ENCODE measurements at regions not wholly inside any gene's neighbourhood (a gene's known extent, or its start where the extent isn't known, plus 50 kb on each side); places are given as distances from the start of the nearest gene placed in this dataset.

- Histone ChIP-seq H3K4me1 (ENCODE audit: control insufficient read depth, insufficient read depth, low read length) (no peaks in the 10 kb centered on the region), H3K27me3 (ENCODE audit: control insufficient read depth, insufficient read depth, low read length) (no peaks in the 10 kb centered on the region)
Measured at GRCh38 chr4:28426251-28426650, 1565.6 kb downstream of the STIM2 start.

GRCh38 chr4:28427306-28428085, 1566.9 kb downstream of the STIM2 start:
- no peaks in the 10 kb centered on the region for H3K36me3 ChIP-seq (ENCODE audit: control insufficient read depth, insufficient read depth, low read length)
- ATAC-seq (no peak), DNase-seq (ENCODE audit: low read depth, low spot score) (no peak)
- H3K27ac ChIP-seq (ENCODE audit: low read length) = no peak overlapping the region
- H3K4me1 ChIP-seq (ENCODE audit: control insufficient read depth, insufficient read depth, low read length) = no peaks in the 10 kb centered on the region
- no TSS peak for BruUV-seq (replicated peaks)
- CTCF ChIA-PET = no interaction called here
- H3K4me3 ChIP-seq (ENCODE audit: low read depth in 2 of 2, low read length in 2 of 2) = no peak overlapping the region
- in situ Hi-C loops (cut with HindIII; ENCODE audit: low pct_unique_long_range_greater_than_20kb, low sequenced_read_pairs) (no loop called here), intact Hi-C loops (cut with micrococcal nuclease; ENCODE audit: unreplicated experiment) (no loop called here)
- TF ChIP-seq TCF7L2 (IDR thresholded peaks at IDR 0.05; ENCODE audit: low read depth, low read length) (no peak), SIN3A (IDR thresholded peaks at IDR 0.05; ENCODE audit: borderline replicate concordance, insufficient read depth, low read depth, low read length) (no peak), REST (IDR thresholded peaks at IDR 0.05; ENCODE audit: insufficient read depth in 1 of 2, low read depth in 2 of 2, low read length in 1 of 2) (no peak), POLR2AphosphoS5 (IDR thresholded peaks at IDR 0.05; ENCODE audit: low read depth, low read length) (no peak)
- TF ChIP-seq, protein P1, sequence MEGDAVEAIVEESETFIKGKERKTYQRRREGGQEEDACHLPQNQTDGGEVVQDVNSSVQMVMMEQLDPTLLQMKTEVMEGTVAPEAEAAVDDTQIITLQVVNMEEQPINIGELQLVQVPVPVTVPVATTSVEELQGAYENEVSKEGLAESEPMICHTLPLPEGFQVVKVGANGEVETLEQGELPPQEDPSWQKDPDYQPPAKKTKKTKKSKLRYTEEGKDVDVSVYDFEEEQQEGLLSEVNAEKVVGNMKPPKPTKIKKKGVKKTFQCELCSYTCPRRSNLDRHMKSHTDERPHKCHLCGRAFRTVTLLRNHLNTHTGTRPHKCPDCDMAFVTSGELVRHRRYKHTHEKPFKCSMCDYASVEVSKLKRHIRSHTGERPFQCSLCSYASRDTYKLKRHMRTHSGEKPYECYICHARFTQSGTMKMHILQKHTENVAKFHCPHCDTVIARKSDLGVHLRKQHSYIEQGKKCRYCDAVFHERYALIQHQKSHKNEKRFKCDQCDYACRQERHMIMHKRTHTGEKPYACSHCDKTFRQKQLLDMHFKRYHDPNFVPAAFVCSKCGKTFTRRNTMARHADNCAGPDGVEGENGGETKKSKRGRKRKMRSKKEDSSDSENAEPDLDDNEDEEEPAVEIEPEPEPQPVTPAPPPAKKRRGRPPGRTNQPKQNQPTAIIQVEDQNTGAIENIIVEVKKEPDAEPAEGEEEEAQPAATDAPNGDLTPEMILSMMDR (IDR thresholded peaks at IDR 0.05) = no peak
- no peaks in the 10 kb centered on the region for H3K9me3 ChIP-seq (ENCODE audit: control insufficient read depth, insufficient read depth, low read depth, low read length)
- POLR2A ChIA-PET = no interaction called here
- H3K27me3 ChIP-seq (ENCODE audit: control insufficient read depth, insufficient read depth, low read length) = no peaks in the 10 kb centered on the region

More at GRCh38 chr4:28426251-28426650, 1565.6 kb downstream of the STIM2 start:
- intact Hi-C loops (cut with micrococcal nuclease; ENCODE audit: unreplicated experiment) = no loop called here
- in situ Hi-C loops (cut with HindIII; ENCODE audit: low pct_unique_long_range_greater_than_20kb, low sequenced_read_pairs) = no loop called here
- TF ChIP-seq POLR2AphosphoS5 (IDR thresholded peaks at IDR 0.05; ENCODE audit: low read depth, low read length) (no peak), TCF7L2 (IDR thresholded peaks at IDR 0.05; ENCODE audit: low read depth, low read length) (no peak), SIN3A (IDR thresholded peaks at IDR 0.05; ENCODE audit: borderline replicate concordance, insufficient read depth, low read depth, low read length) (no peak), REST (IDR thresholded peaks at IDR 0.05; ENCODE audit: insufficient read depth in 1 of 2, low read depth in 2 of 2, low read length in 1 of 2) (no peak)
- TF ChIP-seq, protein P1 (IDR thresholded peaks at IDR 0.05) = no peak
- Histone ChIP-seq H3K36me3 (ENCODE audit: control insufficient read depth, insufficient read depth, low read length) (no peaks in the 10 kb centered on the region), H3K4me3 (ENCODE audit: low read depth in 2 of 2, low read length in 2 of 2) (no peak overlapping the region), H3K9me3 (ENCODE audit: control insufficient read depth, insufficient read depth, low read depth, low read length) (no peaks in the 10 kb centered on the region), H3K27ac (ENCODE audit: low read length) (no peak overlapping the region)
- ChIA-PET POLR2A (no interaction called here), CTCF (no interaction called here)
- DNase-seq (ENCODE audit: low read depth, low spot score) (no peak), ATAC-seq (no peak)
- BruUV-seq (replicated peaks) = no TSS peak

Measured in Panc1 (cell line).